ENCODE measurements at regions not wholly inside any gene's neighbourhood (a gene's known extent, or its start where the extent isn't known, plus 50 kb on each side); places are given as distances from the start of the nearest gene placed in this dataset.

DNA sequence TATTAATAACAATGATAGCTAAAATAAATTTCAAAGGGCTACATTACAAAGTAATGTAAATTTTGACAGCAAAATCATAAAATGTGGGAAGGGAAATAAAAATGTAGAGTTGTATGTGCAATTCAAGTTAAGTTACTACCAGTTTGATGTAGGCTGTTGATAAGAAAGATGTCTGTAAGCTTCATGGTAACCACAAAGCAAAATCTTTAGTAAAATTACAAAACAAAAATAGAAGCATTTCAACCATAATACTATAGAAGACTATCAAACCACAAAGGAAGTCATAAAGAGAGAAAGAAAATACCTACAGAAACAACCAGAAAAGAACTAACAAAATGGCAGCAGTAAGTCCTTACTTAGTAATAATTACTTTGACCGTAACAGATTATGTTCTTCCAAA lies 99.1 kb downstream of the C7orf25 start:
- H3K9me3 ChIP-seq (replicated peaks; ENCODE audit: control insufficient read depth, insufficient read depth, low read depth, low read length), result no peaks in the 10 kb centered on the region
- FAIRE-seq (no peak), DNase-seq (ENCODE audit: extremely low read depth in 1 of 4, low spot score in 3 of 4) (no peak), ATAC-seq (no peak)
- H3K4me1 ChIP-seq (replicated peaks in 1 of 2; ENCODE audit: control insufficient read depth in 2 of 2, insufficient read depth in 2 of 2, low read length in 2 of 2), result no peaks in the 10 kb centered on the region
- no peaks in the 10 kb centered on the region for H3K79me2 ChIP-seq (ENCODE audit: control insufficient read depth, insufficient read depth, low read length)
- no peak overlapping the region for H3K4me2 ChIP-seq (ENCODE audit: insufficient read depth, low read length)
- H3K9ac ChIP-seq (ENCODE audit: insufficient read depth in 1 of 2, low read depth in 2 of 2, low read length in 2 of 2), result no peak overlapping the region
- no TSS peak for BruUV-seq (replicated peaks)
- H2AFZ ChIP-seq (ENCODE audit: low read depth, low read length), result no peak overlapping the region
- POLR2A ChIA-PET, result no interaction called here
- no peak for TF ChIP-seq DNMT1 (IDR thresholded peaks at IDR 0.05)
- no peak for TF ChIP-seq ZNF121 (CRISPR knock-in tag; conservative IDR thresholded peaks at IDR 0.05)
- no peak for TF ChIP-seq NCOA4 (IDR thresholded peaks at IDR 0.05; ENCODE audit: partially characterized antibody)
- no peak for TF ChIP-seq KDM5B (IDR thresholded peaks at IDR 0.05; ENCODE audit: insufficient replicate concordance, low read depth, low read length)
- TF ChIP-seq, protein P1, sequence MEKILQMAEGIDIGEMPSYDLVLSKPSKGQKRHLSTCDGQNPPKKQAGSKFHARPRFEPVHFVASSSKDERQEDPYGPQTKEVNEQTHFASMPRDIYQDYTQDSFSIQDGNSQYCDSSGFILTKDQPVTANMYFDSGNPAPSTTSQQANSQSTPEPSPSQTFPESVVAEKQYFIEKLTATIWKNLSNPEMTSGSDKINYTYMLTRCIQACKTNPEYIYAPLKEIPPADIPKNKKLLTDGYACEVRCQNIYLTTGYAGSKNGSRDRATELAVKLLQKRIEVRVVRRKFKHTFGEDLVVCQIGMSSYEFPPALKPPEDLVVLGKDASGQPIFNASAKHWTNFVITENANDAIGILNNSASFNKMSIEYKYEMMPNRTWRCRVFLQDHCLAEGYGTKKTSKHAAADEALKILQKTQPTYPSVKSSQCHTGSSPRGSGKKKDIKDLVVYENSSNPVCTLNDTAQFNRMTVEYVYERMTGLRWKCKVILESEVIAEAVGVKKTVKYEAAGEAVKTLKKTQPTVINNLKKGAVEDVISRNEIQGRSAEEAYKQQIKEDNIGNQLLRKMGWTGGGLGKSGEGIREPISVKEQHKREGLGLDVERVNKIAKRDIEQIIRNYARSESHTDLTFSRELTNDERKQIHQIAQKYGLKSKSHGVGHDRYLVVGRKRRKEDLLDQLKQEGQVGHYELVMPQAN (IDR thresholded peaks at IDR 0.05; ENCODE audit: borderline replicate concordance), result no peak
- no peak for TF ChIP-seq CHD1 (IDR thresholded peaks at IDR 0.05; ENCODE audit: low read length)
- TF ChIP-seq, protein P2, sequence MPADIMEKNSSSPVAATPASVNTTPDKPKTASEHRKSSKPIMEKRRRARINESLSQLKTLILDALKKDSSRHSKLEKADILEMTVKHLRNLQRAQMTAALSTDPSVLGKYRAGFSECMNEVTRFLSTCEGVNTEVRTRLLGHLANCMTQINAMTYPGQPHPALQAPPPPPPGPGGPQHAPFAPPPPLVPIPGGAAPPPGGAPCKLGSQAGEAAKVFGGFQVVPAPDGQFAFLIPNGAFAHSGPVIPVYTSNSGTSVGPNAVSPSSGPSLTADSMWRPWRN (IDR thresholded peaks at IDR 0.05; ENCODE audit: low read depth), result no peak
- TF ChIP-seq ZFP1 (CRISPR knock-in tag; IDR thresholded peaks at IDR 0.05), result no peak
- TF ChIP-seq, protein P3, sequence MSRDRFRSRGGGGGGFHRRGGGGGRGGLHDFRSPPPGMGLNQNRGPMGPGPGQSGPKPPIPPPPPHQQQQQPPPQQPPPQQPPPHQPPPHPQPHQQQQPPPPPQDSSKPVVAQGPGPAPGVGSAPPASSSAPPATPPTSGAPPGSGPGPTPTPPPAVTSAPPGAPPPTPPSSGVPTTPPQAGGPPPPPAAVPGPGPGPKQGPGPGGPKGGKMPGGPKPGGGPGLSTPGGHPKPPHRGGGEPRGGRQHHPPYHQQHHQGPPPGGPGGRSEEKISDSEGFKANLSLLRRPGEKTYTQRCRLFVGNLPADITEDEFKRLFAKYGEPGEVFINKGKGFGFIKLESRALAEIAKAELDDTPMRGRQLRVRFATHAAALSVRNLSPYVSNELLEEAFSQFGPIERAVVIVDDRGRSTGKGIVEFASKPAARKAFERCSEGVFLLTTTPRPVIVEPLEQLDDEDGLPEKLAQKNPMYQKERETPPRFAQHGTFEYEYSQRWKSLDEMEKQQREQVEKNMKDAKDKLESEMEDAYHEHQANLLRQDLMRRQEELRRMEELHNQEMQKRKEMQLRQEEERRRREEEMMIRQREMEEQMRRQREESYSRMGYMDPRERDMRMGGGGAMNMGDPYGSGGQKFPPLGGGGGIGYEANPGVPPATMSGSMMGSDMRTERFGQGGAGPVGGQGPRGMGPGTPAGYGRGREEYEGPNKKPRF (IDR thresholded peaks at IDR 0.05; ENCODE audit: low read depth, low read length), result no peak
- TF ChIP-seq ZNF830 (CRISPR knock-in tag; IDR thresholded peaks at IDR 0.05), result no peak
- TF ChIP-seq LARP7 (IDR thresholded peaks at IDR 0.05), result no peak
- H3K4me3 ChIP-seq, result no peak overlapping the region
- H4K20me1 ChIP-seq (replicated peaks; ENCODE audit: control insufficient read depth, insufficient read depth, low read length), result no peaks in the 10 kb centered on the region
- intact Hi-C loops (cut with micrococcal nuclease) (no loop called here), in situ Hi-C loops (cut with MboI) (no loop called here)
- WGBS (ENCODE audit: insufficient coverage, low coverage, missing lambda C conversion rate), result 0% methylated on average over 1 of the region's 1 CpG
- CTCF ChIA-PET (ENCODE audit: low intra/inter-chr PET ratio), result no interaction called here
- no peak overlapping the region for H3K27ac ChIP-seq (ENCODE audit: extremely low read depth, low read depth, low read length)
- no peaks in the 10 kb centered on the region for H3K36me3 ChIP-seq (ENCODE audit: control insufficient read depth, insufficient read depth, low read length)
- no peaks in the 10 kb centered on the region for H3K9me1 ChIP-seq (ENCODE audit: control insufficient read depth, insufficient read depth, low read length)
- H3K27me3 ChIP-seq (ENCODE audit: control insufficient read depth in 2 of 2, insufficient read depth in 2 of 2, low read length in 2 of 2), result no peaks in the 10 kb centered on the region

Measured in K562 (cell line).